Liver (tissue), 8 donors: ENCODE measurements at regions not wholly inside any gene's neighbourhood (a gene's known extent, or its start where the extent isn't known, plus 50 kb on each side); places are given as distances from the start of the nearest gene placed in this dataset.

Source experiments
- DNase-seq: peaks from one replicate; pipeline ENCODE4 v3.0.0-alpha.2; 2017; ENCODE audit warnings: low spot score
- H3K27ac ChIP-seq, 2 donors: one replicate each; pipeline ENCODE4 v1.7.0; 2013; ENCODE audit warnings: inconsistent platforms in 2 of 2, low read length in 2 of 2, control low read depth in 1 of 2, low read depth in 1 of 2, mild to moderate bottlenecking in 1 of 2
- H3K27me3 ChIP-seq, 4 donors: one replicate each; pipeline versions ENCODE4 v1.6.1 to v1.7.0; 2013; ENCODE audit warnings: low read length in 3 of 4, inconsistent platforms in 1 of 4, mild to moderate bottlenecking in 1 of 4, moderate library complexity in 1 of 4; ENCODE audit not compliant: control insufficient read depth in 4 of 4, insufficient read depth in 4 of 4
- H3K36me3 ChIP-seq, 4 donors: one replicate each; pipeline versions ENCODE4 v1.6.1 to v1.7.0; 2013; ENCODE audit warnings: low read length in 3 of 4, mild to moderate bottlenecking in 3 of 4, low read depth in 1 of 4, moderate library complexity in 1 of 4; ENCODE audit not compliant: control insufficient read depth in 4 of 4, insufficient read depth in 3 of 4
- H3K4me1 ChIP-seq, 4 donors: one replicate each; pipeline versions ENCODE4 v1.6.1 to v1.7.0; 2013; ENCODE audit warnings: low read length in 3 of 4, mild to moderate bottlenecking in 3 of 4, moderate library complexity in 1 of 4; ENCODE audit not compliant: control insufficient read depth in 4 of 4, insufficient read depth in 4 of 4
- H3K4me3 ChIP-seq, 3 donors: one replicate each; pipeline versions ENCODE4 v1.6.1 to v1.7.0; 2013; ENCODE audit warnings: low read length in 3 of 3, control low read depth in 1 of 3, low read depth in 1 of 3, mild to moderate bottlenecking in 1 of 3
- H3K9ac ChIP-seq, 2 donors: one replicate each; pipeline ENCODE4 v1.7.0; 2013; ENCODE audit warnings: low read length in 2 of 2, mild to moderate bottlenecking in 2 of 2, moderate library complexity in 2 of 2, control low read depth in 1 of 2, low read depth in 1 of 2
- H3K9me3 ChIP-seq, 4 donors: one replicate each; pipeline versions ENCODE4 v1.6.1 to v1.7.0; 2013; ENCODE audit warnings: low read length in 3 of 4; ENCODE audit not compliant: control insufficient read depth in 4 of 4
- EGR1 ChIP-seq, 2 donors: IDR thresholded peaks; 2 replicates each; pipeline ENCODE4 v1.6.1; 2016 to 2018; ENCODE audit warnings: antibody characterized with exemption in 2 of 2, low read depth in 2 of 2
- FOXA1 ChIP-seq: IDR thresholded peaks from 2 replicates; pipeline ENCODE4 v1.6.1; 2016; ENCODE audit warnings: antibody characterized with exemption
- FOXA2 ChIP-seq: IDR thresholded peaks from 2 replicates; pipeline ENCODE4 v1.6.1; 2016; ENCODE audit warnings: antibody characterized with exemption
- NR2F2 ChIP-seq: IDR thresholded peaks from 2 replicates; pipeline ENCODE4 v1.6.1; 2016; ENCODE audit warnings: antibody characterized with exemption
- RAD21 ChIP-seq, 2 donors: IDR thresholded peaks; 2 replicates each; pipeline ENCODE4 v1.6.1; 2016; ENCODE audit warnings: antibody characterized with exemption in 2 of 2, mild to moderate bottlenecking in 2 of 2
- RXRA ChIP-seq, 2 donors: IDR thresholded peaks; 2 replicates each; pipeline ENCODE4 v1.6.1; 2017 to 2018; ENCODE audit warnings: antibody characterized with exemption in 2 of 2, mild to moderate bottlenecking in 1 of 2
- SP1 ChIP-seq: IDR thresholded peaks from 2 replicates; pipeline ENCODE4 v1.6.1; 2018; ENCODE audit warnings: antibody characterized with exemption, mild to moderate bottlenecking
- YY1 ChIP-seq: IDR thresholded peaks from 2 replicates; pipeline ENCODE4 v1.6.1; 2016; ENCODE audit warnings: antibody characterized with exemption, mild to moderate bottlenecking
- WGBS: extraction: QIAGEN DNeasy Blood & Tissue Kit; methylation state at CpG from one replicate; pipeline ENCODE4 v1.1.7; 2013; 5-methylcytosine and 5-hydroxymethylcytosine counted together
- TF ChIP-seq, protein P1 (sequence below): fragments of 150-350 bp; IDR thresholded peaks from 2 replicates; pipeline ENCODE4 v1.5.1; 2017; ENCODE audit warnings: improper control_type of control experiment, low read depth, low read length; ENCODE audit not compliant: missing input control
- TF ChIP-seq, protein P2 (sequence below): IDR thresholded peaks from 2 replicates; pipeline ENCODE4 v1.6.1; 2016; ENCODE audit warnings: antibody characterized with exemption
- TF ChIP-seq, protein P3 (sequence below): IDR thresholded peaks from 2 replicates; pipeline ENCODE4 v1.6.1; 2016; ENCODE audit warnings: antibody characterized with exemption
- donor health status: healthy.
- donor health status: healthy.
- donor health status: healthy.
- donor health status: healthy.
- donor health status: healthy.

GRCh38 chr3:168419091-168419490, 323.4 kb upstream of the GOLIM4 start (continued):
- TF ChIP-seq, protein P1, sequence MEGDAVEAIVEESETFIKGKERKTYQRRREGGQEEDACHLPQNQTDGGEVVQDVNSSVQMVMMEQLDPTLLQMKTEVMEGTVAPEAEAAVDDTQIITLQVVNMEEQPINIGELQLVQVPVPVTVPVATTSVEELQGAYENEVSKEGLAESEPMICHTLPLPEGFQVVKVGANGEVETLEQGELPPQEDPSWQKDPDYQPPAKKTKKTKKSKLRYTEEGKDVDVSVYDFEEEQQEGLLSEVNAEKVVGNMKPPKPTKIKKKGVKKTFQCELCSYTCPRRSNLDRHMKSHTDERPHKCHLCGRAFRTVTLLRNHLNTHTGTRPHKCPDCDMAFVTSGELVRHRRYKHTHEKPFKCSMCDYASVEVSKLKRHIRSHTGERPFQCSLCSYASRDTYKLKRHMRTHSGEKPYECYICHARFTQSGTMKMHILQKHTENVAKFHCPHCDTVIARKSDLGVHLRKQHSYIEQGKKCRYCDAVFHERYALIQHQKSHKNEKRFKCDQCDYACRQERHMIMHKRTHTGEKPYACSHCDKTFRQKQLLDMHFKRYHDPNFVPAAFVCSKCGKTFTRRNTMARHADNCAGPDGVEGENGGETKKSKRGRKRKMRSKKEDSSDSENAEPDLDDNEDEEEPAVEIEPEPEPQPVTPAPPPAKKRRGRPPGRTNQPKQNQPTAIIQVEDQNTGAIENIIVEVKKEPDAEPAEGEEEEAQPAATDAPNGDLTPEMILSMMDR, result no peak
- TF ChIP-seq, protein P2, sequence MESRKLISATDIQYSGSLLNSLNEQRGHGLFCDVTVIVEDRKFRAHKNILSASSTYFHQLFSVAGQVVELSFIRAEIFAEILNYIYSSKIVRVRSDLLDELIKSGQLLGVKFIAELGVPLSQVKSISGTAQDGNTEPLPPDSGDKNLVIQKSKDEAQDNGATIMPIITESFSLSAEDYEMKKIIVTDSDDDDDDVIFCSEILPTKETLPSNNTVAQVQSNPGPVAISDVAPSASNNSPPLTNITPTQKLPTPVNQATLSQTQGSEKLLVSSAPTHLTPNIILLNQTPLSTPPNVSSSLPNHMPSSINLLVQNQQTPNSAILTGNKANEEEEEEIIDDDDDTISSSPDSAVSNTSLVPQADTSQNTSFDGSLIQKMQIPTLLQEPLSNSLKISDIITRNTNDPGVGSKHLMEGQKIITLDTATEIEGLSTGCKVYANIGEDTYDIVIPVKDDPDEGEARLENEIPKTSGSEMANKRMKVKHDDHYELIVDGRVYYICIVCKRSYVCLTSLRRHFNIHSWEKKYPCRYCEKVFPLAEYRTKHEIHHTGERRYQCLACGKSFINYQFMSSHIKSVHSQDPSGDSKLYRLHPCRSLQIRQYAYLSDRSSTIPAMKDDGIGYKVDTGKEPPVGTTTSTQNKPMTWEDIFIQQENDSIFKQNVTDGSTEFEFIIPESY, result no peak
- TF ChIP-seq FOXA2, result no peak

- no peaks in the 10 kb centered on the region for H3K27me3 ChIP-seq
- H3K27ac ChIP-seq, result no peak overlapping the region
- no peak for DNase-seq
- H3K4me1 ChIP-seq, result no peaks in the 10 kb centered on the region
- peaks cover 0 to 4% (median 0%) of the 10 kb centered on the region in 4 donors for H3K9me3 ChIP-seq
- 96% methylated on average over 1 of the region's 1 CpG for WGBS
- no peak overlapping the region for H3K9ac ChIP-seq
- H3K36me3 ChIP-seq, result no peaks in the 10 kb centered on the region
- H3K4me3 ChIP-seq, result no peak overlapping the region
- TF ChIP-seq FOXA1, result no peak
- no peak for TF ChIP-seq SP1
- TF ChIP-seq RAD21 (IDR thresholded peaks at IDR 0.05), result no peak
- no peak for TF ChIP-seq FOXA2
Observed at GRCh38 chr3:168417016-168417415, 321.3 kb upstream of the GOLIM4 start.

GRCh38 chr3:168416446-168416845, 320.7 kb upstream of the GOLIM4 start:
- H3K36me3 ChIP-seq, result no peaks in the 10 kb centered on the region
- no peaks in the 10 kb centered on the region for H3K4me1 ChIP-seq
- H3K27me3 ChIP-seq, result no peaks in the 10 kb centered on the region
- H3K9ac ChIP-seq, result no peak overlapping the region
- no peak overlapping the region for H3K27ac ChIP-seq
- TF ChIP-seq YY1, result no peak
- no peak for DNase-seq
- peaks cover 0 to 4% (median 0%) of the 10 kb centered on the region in 4 donors for H3K9me3 ChIP-seq
- H3K4me3 ChIP-seq, result no peak overlapping the region
- WGBS, result 85% methylated on average over 6 of the region's 6 CpGs

- Histone ChIP-seq H3K4me3 (no peak overlapping the region), H3K9ac (no peak overlapping the region), H3K27me3 (no peaks in the 10 kb centered on the region), H3K27ac (no peak overlapping the region), H3K4me1 (no peaks in the 10 kb centered on the region), H3K36me3 (no peaks in the 10 kb centered on the region), H3K9me3 (no peaks in the 10 kb centered on the region)
- no peak for DNase-seq
- TF ChIP-seq RAD21 (IDR thresholded peaks at IDR 0.05), result no peak
- TF ChIP-seq FOXA1, result no peak
- no peak for TF ChIP-seq NR2F2
- no peak for TF ChIP-seq RXRA (IDR thresholded peaks at IDR 0.05)
- TF ChIP-seq, protein P2, result no peak
- TF ChIP-seq, protein P3, sequence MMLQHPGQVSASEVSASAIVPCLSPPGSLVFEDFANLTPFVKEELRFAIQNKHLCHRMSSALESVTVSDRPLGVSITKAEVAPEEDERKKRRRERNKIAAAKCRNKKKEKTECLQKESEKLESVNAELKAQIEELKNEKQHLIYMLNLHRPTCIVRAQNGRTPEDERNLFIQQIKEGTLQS, result no peak
- TF ChIP-seq EGR1 (IDR thresholded peaks at IDR 0.05; ENCODE audit: low read depth in 2 of 2), result no peak
- 84% methylated on average over 1 of the region's 1 CpG for WGBS
Observed at GRCh38 chr3:168414149-168414548, 318.4 kb upstream of the GOLIM4 start.
